ENCODE measurements at regions not wholly inside any gene's neighbourhood (a gene's known extent, or its start where the extent isn't known, plus 50 kb on each side); places are given as distances from the start of the nearest gene placed in this dataset.

DNA sequence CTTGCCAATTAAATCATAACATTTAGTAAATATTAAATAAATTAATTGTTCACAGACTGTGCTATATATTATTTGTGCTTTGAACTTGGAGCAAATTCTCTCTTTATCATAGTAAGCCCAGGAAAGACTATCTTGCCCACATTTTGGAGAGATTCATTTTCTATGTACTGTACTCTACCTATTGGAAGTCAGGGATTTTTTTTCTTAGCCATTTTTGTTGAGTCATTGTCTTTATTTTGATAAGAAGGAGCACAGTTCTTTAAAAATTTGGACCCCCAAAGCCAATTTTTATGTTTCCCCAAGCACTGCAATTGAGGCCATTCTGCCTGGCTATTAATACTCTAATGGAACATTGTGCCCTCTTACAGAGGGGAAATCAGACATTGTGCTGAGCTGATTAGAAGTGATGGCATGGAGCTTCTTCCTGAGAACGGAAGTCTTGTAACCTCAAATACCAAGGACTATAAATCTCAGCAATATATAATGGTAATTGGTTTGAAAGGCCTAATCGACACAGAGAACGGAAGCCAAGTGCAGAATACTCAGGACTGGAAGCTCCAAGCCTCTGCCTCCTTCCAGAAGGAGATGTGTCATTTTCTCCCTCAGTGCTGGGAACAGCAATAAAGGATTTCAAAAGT is 188.8 kb upstream of the PAPPA start:
- TF ChIP-seq, protein P1, sequence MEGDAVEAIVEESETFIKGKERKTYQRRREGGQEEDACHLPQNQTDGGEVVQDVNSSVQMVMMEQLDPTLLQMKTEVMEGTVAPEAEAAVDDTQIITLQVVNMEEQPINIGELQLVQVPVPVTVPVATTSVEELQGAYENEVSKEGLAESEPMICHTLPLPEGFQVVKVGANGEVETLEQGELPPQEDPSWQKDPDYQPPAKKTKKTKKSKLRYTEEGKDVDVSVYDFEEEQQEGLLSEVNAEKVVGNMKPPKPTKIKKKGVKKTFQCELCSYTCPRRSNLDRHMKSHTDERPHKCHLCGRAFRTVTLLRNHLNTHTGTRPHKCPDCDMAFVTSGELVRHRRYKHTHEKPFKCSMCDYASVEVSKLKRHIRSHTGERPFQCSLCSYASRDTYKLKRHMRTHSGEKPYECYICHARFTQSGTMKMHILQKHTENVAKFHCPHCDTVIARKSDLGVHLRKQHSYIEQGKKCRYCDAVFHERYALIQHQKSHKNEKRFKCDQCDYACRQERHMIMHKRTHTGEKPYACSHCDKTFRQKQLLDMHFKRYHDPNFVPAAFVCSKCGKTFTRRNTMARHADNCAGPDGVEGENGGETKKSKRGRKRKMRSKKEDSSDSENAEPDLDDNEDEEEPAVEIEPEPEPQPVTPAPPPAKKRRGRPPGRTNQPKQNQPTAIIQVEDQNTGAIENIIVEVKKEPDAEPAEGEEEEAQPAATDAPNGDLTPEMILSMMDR (IDR thresholded peaks at IDR 0.05) = no peak
- TF ChIP-seq POLR2A (IDR thresholded peaks at IDR 0.05) = no peak
- no peak for TF ChIP-seq EP300 (IDR thresholded peaks at IDR 0.05)
